GM18870 (cell line): ENCODE measurements at regions not wholly inside any gene's neighbourhood (a gene's known extent, or its start where the extent isn't known, plus 50 kb on each side); places are given as distances from the start of the nearest gene placed in this dataset.
"Not testable (repeated sequence)": the region's sequence is repeated elsewhere in the genome, so short reads cannot be mapped to it uniquely, and the experiment has no call there.

ENCODE experiments used
- ATAC-seq: cut with Tn5 transposase; IDR thresholded peaks from one replicate; pipeline ENCODE4 v1.9.1; 2021; ENCODE audit warnings: moderate library complexity; ENCODE audit not compliant: unreplicated experiment

GRCh38 chr7:11221984-11222383 lies 248.3 kb downstream of the PHF14 start:
- no peak for ATAC-seq

DNA sequence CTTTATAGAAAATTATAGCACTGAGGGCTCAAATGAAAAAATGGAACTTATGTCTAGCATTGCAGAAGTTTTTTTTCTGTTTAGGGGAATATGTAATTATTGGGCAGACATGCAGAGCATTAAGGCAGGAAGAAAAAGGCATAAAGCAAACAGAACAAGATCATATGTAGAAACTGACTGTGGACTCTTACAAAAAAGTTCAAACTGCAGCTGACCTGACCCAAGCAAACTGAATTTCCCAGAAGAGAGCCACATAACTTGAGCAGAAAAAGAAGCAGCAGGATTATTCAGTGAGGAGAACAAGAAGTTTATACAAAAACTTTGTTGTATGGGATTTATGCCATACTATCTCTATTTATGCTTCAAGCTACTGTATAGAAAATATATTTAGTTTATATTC lies 250.9 kb downstream of the PHF14 start:
- no peak for ATAC-seq

DNA sequence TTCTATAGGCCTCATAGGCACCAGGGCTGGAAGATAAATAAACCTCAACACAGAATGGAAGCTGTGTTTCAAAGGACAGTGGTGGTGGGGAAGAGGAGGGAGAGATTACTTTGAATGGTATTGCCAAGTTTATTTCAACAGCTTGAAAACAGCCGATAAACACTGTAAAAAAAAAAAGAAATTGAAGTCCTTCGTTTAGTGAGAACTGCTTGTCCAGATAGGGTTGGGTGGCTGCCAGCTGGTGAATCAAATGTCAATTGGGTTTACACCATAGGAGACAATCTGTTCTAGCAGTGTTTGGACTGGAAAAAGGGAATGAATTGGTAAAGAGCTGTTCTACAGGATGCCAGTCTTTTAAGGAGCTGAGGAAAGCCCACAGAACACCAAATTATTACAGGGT lies 254.8 kb downstream of the PHF14 start:
- no peak for ATAC-seq

GRCh38 chr7:11231190-11231589 lies 257.5 kb downstream of the PHF14 start:
- ATAC-seq = no peak

- no peak for ATAC-seq
These were observed 258.8 kb downstream of the PHF14 start for GRCh38 chr7:11232462-11232861.

- ATAC-seq = no peak
These were observed 260.2 kb downstream of the PHF14 start for GRCh38 chr7:11233871-11234270.

DNA sequence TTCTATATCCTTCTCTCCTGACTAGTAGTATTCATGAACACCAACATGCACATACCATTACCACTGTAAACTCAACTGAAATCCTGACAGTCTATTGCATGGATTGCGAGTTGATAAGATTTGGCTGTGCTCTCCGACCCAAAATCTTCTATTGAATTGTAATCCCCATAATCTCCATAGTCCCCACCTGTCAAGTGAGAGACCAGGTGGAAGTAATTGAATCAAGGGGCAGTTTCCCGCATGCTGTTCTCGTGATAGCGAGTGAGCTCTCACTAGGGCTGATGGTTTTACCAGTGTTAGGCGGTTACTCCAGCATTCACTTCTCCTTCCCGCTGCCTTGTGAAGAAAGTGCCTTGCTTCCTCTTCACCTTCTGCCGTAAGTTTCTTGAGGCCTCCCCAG lies 261.8 kb downstream of the PHF14 start:
- ATAC-seq = no peak

DNA sequence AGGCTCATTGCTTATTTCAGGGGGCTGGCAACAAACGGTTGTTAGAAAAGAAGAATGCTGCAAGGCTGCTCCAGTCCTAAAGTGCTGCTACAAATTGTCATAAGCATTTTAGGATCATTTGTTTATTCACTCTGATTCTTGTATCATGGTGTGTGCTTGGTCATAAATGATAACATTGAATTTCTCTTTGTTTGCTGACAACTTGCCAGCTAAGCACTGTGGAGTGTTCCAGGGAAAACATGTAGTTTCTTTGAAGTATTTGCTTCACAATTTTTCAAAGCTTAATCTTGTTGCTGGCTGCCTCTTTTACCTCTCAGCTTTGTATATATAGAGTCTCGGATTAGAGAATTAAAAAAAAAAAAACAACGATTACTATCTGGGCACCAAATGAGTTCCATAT lies 263.0 kb downstream of the PHF14 start:
- no peak for ATAC-seq

DNA sequence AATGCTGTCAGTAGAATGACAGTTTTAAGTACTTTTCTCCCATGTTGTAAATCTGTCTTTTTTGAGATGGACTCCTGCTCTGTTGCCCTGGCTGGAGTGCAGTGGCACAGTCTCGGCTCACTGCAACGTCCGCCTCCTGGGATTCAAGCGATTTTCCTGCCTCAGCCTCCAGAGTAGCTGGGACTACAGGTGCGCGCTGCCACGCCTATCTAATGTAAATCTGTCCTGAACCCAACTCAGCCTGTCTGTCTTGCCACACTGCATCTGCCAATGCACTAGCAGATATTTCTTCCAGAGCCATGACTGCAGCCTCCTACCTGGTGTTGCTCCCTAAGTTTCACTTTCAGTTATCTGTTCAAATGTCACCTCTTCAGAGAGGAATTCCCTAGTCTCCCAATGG lies 264.1 kb downstream of the PHF14 start:
- no peak for ATAC-seq

DNA sequence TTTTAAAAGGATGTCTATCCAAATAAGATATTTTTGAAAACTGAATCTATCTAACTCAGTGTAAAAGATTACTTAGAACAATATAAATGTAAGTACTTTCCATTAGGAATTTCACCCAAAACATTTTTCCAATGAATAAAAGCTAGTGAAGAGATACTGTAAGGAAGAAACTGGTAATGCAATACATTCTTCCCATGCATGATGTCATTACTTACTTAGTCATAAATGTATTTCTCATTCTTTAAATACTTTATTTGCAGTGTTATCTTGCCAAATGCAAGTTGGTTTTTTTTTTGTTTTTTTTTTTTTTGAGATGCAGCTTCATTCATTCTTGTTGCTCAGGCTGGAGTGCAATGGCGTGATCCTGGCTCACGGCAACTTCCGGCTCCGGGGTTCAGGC lies 265.6 kb downstream of the PHF14 start:
- ATAC-seq = no peak

- ATAC-seq = no peak
These were observed 270.1 kb downstream of the PHF14 start for GRCh38 chr7:11243739-11244138.

GRCh38 chr7:11244149-11244548 lies 270.5 kb downstream of the PHF14 start:
- no peak for ATAC-seq

DNA sequence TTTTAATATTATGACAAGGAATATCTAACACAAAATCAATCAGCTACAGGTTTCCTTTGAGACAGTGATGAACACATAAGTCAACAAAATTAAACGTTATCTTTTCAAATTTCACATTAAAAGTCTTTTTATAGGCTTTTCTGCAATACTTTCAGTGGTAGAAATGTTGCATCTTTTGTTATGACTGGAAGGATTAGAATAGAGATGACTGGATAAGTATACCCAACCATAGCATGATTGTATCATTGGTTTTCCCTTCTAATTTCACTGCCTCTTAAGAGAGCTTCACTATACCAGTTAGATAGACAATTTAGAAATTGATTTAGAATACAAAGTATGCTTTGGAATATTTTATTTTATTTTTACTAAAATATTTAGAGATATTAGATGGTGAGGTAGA lies 273.9 kb downstream of the PHF14 start:
- ATAC-seq = no peak

DNA sequence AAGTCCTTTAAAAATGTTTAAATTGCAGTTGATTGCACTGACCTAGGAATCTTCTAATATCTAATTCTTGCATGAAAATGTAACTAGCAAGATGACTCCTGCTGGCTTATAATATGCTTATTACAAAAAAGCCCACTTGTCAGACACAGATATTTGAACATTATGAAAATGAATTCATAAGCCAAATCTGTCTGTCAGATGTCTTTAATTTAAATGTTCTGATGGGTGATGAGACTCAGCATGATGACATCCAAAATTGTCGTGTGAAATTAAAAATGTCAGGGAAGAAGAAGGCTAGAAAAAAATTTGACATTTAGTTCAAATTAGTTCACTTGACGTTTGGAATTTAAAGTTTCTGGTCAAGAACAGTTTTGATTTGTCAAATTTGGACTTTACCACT lies 277.8 kb downstream of the PHF14 start:
- no peak for ATAC-seq

- no peak for ATAC-seq
These were observed 278.4 kb downstream of the PHF14 start for GRCh38 chr7:11252011-11252607.

DNA sequence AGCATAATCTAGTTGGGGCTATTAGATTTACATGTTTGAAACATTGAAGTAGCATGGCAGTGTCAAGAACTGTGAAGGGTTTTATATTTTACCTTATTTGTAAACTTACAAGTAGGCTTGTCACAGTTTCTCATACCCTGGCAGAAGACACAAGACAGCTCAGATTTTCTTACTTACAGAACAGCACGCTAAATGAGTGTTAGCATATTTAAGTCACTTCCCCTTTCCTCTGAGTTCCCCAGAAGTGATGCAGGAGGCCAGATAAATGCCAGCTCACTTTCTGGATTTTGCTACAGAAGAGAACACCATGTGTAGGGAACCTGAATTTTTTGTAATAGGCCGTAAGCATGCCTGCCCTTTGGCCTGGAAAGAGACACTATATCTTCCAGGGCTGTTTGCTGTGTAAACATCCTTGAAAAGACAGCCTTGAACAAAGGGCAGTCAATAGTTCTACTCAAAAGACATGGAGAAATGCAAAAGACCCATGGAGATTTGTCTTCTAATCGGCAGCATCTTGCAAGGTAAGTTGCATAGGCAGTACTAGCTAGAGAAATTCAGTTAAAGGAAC lies 279.1 kb downstream of the PHF14 start:
- ATAC-seq = peak; percentile 57

GRCh38 chr7:11256501-11256900 lies 282.8 kb downstream of the PHF14 start:
- no peak for ATAC-seq

- no peak for ATAC-seq
These were observed 287.8 kb downstream of the PHF14 start for GRCh38 chr7:11261470-11261869.

- ATAC-seq = no peak
These were observed 292.4 kb downstream of the PHF14 start for GRCh38 chr7:11266101-11266500.

- no peak for ATAC-seq
These were observed 298.7 kb downstream of the PHF14 start for GRCh38 chr7:11272352-11272751.

GRCh38 chr7:11274074-11274473 lies 300.4 kb downstream of the PHF14 start:
- ATAC-seq = no peak

GRCh38 chr7:11281953-11282352 lies 308.3 kb downstream of the PHF14 start:
- ATAC-seq = no peak

GRCh38 chr7:11283584-11283983 lies 309.9 kb downstream of the PHF14 start:
- not testable (repeated sequence) for ATAC-seq
